Smooth muscle cell (in vitro differentiated cells): ENCODE measurements at regions not wholly inside any gene's neighbourhood (a gene's known extent, or its start where the extent isn't known, plus 50 kb on each side); places are given as distances from the start of the nearest gene placed in this dataset.
A peak's percentile ranks its signal among the peaks of the same experiment; 100 is the strongest.

Source experiments
- DNase-seq: peaks from one replicate; lab custom pipeline; 2025; ENCODE audit not compliant: unreplicated experiment; lab: John Stamatoyannopoulos, UW
- H2AFZ ChIP-seq: fragments of 200-600 bp; sonication (generic); 2 replicates; pipeline ENCODE4 v1.6.0; 2016; ENCODE audit warnings: antibody characterized with exemption, low read depth, mild to moderate bottlenecking
- H3F3A ChIP-seq: fragments of 200-600 bp; sonication (generic); 2 replicates; pipeline ENCODE4 v1.6.0; 2017; ENCODE audit warnings: antibody characterized with exemption, low read depth
- H3K27ac ChIP-seq: fragments of 200-600 bp; sonication (generic); 2 replicates; pipeline ENCODE4 v1.5.1; 2016; ENCODE audit warnings: low read depth, mild to moderate bottlenecking
- H3K27me3 ChIP-seq: fragments of 200-600 bp; sonication (generic); 2 replicates; pipeline ENCODE4 v1.6.1; 2016; ENCODE audit warnings: low read depth, mild to moderate bottlenecking
- H3K36me3 ChIP-seq: fragments of 200-600 bp; sonication (generic); 2 replicates; pipeline ENCODE4 v1.5.1; 2016; ENCODE audit warnings: low read depth
- H3K4me1 ChIP-seq: fragments of 200-600 bp; sonication (generic); 2 replicates; pipeline ENCODE4 v1.5.1; 2016; ENCODE audit warnings: low read depth
- H3K4me2 ChIP-seq: fragments of 200-600 bp; sonication (generic); 2 replicates; pipeline ENCODE4 v1.6.0; 2016; ENCODE audit warnings: mild to moderate bottlenecking
- H3K4me3 ChIP-seq: fragments of 200-600 bp; sonication (generic); 2 replicates; pipeline ENCODE4 v1.5.1; 2016; ENCODE audit warnings: mild to moderate bottlenecking
- H3K79me2 ChIP-seq: fragments of 200-600 bp; sonication (generic); 2 replicates; pipeline ENCODE4 v1.6.0; 2016; ENCODE audit warnings: low read depth, mild to moderate bottlenecking
- H3K9ac ChIP-seq: fragments of 200-600 bp; sonication (generic); 2 replicates; pipeline ENCODE4 v1.6.0; 2016; ENCODE audit warnings: low read depth
- H3K9me3 ChIP-seq: fragments of 200-600 bp; sonication (generic); replicated peaks from 2 replicates; pipeline ENCODE4 v1.5.1; 2016; ENCODE audit warnings: low read depth
- H4K20me1 ChIP-seq: fragments of 200-600 bp; sonication (generic); 2 replicates; pipeline ENCODE4 v1.6.0; 2016; ENCODE audit warnings: low read depth
- WGBS: methylation state at CpG from one replicate; pipeline ENCODE4 v1.1.7; 2016; ENCODE audit warnings: low lambda C conversion rate; 5-methylcytosine and 5-hydroxymethylcytosine counted together
- TF ChIP-seq, protein P1 (sequence below): fragments of 200-600 bp; sonication (generic); IDR thresholded peaks from 2 replicates; pipeline ENCODE4 v1.5.1; 2017; ENCODE audit warnings: borderline replicate concordance, mild to moderate bottlenecking, antibody characterized with exemption; ENCODE audit not compliant: insufficient read depth, poor library complexity, severe bottlenecking

DNA sequence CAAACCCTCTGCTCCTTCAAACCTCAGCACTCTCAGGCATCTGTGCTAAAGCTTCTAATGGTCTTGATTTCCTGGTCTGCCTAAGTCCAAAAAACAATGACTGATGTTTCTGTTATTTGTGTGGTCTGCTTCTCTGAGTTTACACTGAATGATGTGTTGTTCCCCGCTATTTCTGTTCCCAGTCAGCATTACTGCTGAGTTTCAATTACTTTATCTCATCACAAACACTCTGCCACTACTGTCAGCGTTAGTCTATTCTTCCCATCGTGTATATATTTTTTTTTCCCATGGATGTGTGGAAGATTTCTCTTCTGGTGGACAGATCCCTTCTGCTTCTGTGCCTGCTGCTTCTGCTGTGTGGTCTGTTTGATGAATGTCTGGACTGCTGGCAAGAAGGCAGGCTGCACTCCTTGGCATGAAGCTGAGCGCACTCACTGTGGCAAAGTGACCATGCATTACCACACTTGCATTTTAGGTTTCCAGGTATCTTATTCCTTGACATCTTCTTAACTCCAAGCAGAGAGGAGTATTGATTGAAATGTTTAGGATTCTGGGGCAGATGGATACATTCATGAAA lies 106.9 kb upstream of the PAQR3 start:
- Histone ChIP-seq H3K9me3 (no peaks in the 10 kb centered on the region), H3K36me3 (no peaks in the 10 kb centered on the region), H3F3A (no peaks in the 10 kb centered on the region), H2AFZ (no peak overlapping the region), H3K4me1 (peaks cover 4% of the 10 kb centered on the region), H3K79me2 (no peaks in the 10 kb centered on the region), H3K27me3 (peaks cover 6% of the 10 kb centered on the region), H4K20me1 (no peaks in the 10 kb centered on the region), H3K9ac (no peak overlapping the region), H3K27ac (no peak overlapping the region), H3K4me2 (peak overlapping the region; percentile 9), H3K4me3 (no peak overlapping the region)
- DNase-seq: no peak
- TF ChIP-seq, protein P1, sequence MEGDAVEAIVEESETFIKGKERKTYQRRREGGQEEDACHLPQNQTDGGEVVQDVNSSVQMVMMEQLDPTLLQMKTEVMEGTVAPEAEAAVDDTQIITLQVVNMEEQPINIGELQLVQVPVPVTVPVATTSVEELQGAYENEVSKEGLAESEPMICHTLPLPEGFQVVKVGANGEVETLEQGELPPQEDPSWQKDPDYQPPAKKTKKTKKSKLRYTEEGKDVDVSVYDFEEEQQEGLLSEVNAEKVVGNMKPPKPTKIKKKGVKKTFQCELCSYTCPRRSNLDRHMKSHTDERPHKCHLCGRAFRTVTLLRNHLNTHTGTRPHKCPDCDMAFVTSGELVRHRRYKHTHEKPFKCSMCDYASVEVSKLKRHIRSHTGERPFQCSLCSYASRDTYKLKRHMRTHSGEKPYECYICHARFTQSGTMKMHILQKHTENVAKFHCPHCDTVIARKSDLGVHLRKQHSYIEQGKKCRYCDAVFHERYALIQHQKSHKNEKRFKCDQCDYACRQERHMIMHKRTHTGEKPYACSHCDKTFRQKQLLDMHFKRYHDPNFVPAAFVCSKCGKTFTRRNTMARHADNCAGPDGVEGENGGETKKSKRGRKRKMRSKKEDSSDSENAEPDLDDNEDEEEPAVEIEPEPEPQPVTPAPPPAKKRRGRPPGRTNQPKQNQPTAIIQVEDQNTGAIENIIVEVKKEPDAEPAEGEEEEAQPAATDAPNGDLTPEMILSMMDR: no peak
- WGBS: 36% methylated on average over 4 of the region's 4 CpGs

- Histone ChIP-seq H3K79me2 (no peaks in the 10 kb centered on the region), H3K36me3 (no peaks in the 10 kb centered on the region), H4K20me1 (no peaks in the 10 kb centered on the region), H3F3A (no peaks in the 10 kb centered on the region), H3K4me3 (no peak overlapping the region), H3K27ac (no peak overlapping the region), H3K9me3 (no peaks in the 10 kb centered on the region), H3K4me2 (no peak overlapping the region), H3K4me1 (peaks cover 4% of the 10 kb centered on the region), H3K27me3 (no peaks in the 10 kb centered on the region), H3K9ac (no peak overlapping the region), H2AFZ (no peak overlapping the region)
- TF ChIP-seq, protein P1: no peak
- no peak for DNase-seq
- 30% methylated on average over 2 of the region's 2 CpGs for WGBS
Measured at GRCh38 chr4:79044141-79044659, 105.0 kb upstream of the PAQR3 start.

DNA sequence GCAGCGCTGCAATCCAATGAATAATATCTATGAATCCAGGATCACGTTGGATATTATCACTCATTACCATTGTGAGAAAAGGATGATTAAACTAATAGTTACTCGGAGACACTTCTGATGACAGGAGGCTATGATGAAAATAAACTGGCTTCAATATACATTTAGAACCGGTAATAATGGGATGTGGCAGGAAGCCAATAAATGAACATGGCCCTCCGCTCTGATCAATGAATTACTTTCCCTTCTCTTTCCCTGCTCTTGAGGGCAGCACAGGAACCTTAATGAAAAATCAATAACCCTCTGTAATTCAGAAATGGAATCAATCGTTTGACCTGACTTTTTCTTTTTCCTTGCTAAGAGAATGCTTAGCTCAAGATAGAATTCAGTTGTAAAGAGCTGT lies 103.9 kb upstream of the PAQR3 start:
- H3K27ac ChIP-seq: no peak overlapping the region
- H3K36me3 ChIP-seq: no peaks in the 10 kb centered on the region
- H3K4me3 ChIP-seq: no peak overlapping the region
- H3K9me3 ChIP-seq: no peaks in the 10 kb centered on the region
- no peak overlapping the region for H3K4me2 ChIP-seq
- H3K79me2 ChIP-seq: no peaks in the 10 kb centered on the region
- DNase-seq: no peak
- no peak overlapping the region for H3K9ac ChIP-seq
- peaks cover 4% of the 10 kb centered on the region for H3K4me1 ChIP-seq
- 92% methylated on average over 6 of the region's 6 CpGs for WGBS
- no peak overlapping the region for H2AFZ ChIP-seq
- H3F3A ChIP-seq: no peaks in the 10 kb centered on the region
- H4K20me1 ChIP-seq: no peaks in the 10 kb centered on the region
- TF ChIP-seq, protein P1: no peak
- peaks cover 5% of the 10 kb centered on the region for H3K27me3 ChIP-seq

DNA sequence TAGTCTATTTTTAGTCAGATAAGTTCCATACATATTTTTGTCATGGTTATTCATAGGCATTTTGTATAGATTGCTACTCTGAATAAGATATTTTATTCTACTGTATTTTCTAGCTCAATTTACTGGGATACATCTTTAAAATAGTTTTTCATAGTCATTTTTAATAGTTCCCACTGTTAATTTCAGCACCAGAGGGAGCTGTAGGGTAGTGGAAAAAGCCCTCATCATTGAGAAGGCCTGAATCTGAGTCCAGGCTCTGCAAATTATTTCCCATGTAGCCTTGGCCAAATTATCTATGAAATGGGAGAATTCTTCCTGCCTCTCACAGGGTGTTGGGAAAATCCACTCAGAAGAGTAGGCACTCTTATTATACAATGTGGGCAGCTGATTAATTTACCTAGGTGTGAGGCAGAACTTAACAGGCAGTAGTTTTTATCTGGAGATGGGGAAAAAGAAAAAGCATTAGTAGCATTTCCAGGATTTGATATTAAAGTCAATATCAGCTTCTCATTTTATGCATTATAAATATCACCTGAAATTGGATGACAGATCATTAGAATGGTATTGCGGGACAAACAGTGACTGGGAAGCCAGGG lies 102.9 kb upstream of the PAQR3 start:
- no peak overlapping the region for H2AFZ ChIP-seq
- no peaks in the 10 kb centered on the region for H3K79me2 ChIP-seq
- H3K4me3 ChIP-seq: no peak overlapping the region
- no peak overlapping the region for H3K27ac ChIP-seq
- H3K9ac ChIP-seq: no peak overlapping the region
- no peak overlapping the region for H3K4me2 ChIP-seq
- no peaks in the 10 kb centered on the region for H3K9me3 ChIP-seq
- 100% methylated on average over 1 of the region's 1 CpG for WGBS
- H3F3A ChIP-seq: no peaks in the 10 kb centered on the region
- H3K27me3 ChIP-seq: peaks cover 7% of the 10 kb centered on the region
- H3K4me1 ChIP-seq: peaks cover 4% of the 10 kb centered on the region
- no peaks in the 10 kb centered on the region for H4K20me1 ChIP-seq
- TF ChIP-seq, protein P1: peak; percentile 59
- no peaks in the 10 kb centered on the region for H3K36me3 ChIP-seq
- DNase-seq: no peak
